Left hindlimb (tissue), 1 donor: ENCODE measurements at regions not wholly inside any gene's neighbourhood (a gene's known extent, or its start where the extent isn't known, plus 50 kb on each side); places are given as distances from the start of the nearest gene placed in this dataset.

Experiments
- DNase-seq: peaks from one replicate; pipeline ENCODE4 v3.0.0-alpha.2; 2018

DNA sequence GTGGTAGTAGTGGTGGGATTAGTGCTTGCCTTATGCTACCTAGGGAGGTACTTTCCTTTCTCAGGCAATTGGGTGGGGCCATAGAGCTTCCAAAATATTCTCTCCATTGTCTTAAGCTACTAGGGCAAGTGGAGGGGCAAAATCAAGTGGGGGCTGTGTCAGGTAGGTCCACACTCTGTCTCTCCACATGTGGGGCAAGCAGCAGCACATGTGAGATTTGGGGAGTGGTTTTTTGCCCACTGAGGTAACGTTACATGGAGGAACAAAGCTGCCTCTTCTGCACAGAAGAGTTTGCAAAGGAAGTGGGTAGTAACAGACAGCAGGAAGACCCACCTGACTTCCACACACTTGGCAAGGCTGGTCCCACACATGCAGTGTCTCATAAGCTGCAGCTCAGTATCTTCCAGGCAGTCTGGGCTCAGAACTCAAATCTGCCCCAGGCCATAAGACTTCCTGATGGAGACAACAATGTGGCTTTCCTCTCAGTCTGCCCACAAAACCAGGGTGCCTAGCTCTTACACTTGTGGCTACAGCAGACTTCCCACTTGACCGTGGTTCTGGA is 1581.5 kb upstream of the PCDH20 start:
- DNase-seq, result peak; percentile 44

DNA sequence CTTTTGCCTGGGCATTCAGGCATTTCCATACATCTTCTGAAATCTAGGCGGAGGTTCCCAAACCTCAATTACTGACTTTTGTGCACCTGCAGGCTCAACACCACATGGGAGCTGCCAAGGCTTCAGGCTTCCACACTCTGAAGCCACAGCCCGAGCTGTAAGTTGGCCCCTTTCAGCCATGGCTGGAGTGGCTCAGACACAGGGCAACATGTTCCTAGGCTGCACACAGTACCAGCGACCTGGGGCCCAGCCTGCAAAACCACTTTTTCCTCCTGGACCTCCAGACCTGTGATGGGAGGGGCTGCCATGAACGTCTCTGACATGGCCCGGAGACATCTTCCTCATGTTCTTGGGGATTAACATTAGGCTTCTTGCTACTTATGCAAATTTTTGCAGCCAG is 1558.2 kb upstream of the PCDH20 start:
- DNase-seq, result no peak

GRCh38 chr13:62964522-62964921 is 1548.9 kb upstream of the PCDH20 start:
- no peak for DNase-seq

GRCh38 chr13:62960723-62961122 is 1545.1 kb upstream of the PCDH20 start:
- DNase-seq, result no peak

- no peak for DNase-seq
Measured at GRCh38 chr13:62933809-62934208, 1518.2 kb upstream of the PCDH20 start.

DNA sequence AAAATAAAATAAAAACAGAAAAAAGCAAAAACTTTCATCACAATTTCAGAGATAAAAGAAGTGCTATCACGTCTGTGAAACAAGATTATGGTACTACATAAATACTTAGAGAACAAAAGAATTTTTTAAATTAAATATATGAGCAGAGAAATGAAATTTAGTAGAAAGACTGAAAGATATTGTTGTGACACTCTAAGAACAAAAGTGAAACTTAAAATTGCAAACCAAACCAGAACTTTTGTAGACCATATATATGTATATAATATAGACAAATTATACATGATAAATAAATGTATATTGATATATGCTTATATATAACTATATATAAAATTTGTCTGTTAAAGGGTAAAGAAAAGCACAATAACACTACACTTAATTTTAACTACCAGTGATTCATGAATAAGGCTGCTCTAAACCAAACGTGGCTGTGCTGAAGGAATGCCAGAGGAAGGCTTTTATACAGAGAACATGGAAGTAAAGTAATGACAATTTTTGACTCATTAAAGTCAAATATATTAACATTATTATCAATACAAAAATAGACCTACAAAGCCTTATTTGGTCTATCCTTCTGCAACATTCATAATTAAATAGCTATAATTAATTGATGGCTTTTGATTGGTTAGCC is 1516.7 kb upstream of the PCDH20 start:
- no peak for DNase-seq

DNA sequence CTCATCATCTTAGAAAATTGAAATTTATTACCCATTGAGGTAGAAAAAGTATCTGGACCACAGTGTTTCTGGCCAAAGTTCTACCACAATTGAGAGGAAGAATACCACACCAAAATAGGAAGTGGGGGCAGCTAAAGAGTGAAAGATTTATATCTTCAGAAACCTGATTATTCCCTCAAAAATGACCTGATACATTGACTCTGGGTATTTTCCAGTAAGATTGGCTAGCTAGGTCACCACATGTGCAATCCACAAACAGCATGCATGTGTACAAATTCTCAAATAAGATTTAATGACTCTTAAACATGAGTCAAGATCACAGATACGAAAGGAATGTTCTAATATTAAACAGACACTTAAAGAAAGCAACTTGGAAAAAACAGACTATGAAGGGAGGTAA is 1516.2 kb upstream of the PCDH20 start:
- no peak for DNase-seq

GRCh38 chr13:62924395-62924794 is 1508.7 kb upstream of the PCDH20 start:
- no peak for DNase-seq

- DNase-seq, result no peak
Measured at GRCh38 chr13:62920159-62920558, 1504.5 kb upstream of the PCDH20 start.

DNA sequence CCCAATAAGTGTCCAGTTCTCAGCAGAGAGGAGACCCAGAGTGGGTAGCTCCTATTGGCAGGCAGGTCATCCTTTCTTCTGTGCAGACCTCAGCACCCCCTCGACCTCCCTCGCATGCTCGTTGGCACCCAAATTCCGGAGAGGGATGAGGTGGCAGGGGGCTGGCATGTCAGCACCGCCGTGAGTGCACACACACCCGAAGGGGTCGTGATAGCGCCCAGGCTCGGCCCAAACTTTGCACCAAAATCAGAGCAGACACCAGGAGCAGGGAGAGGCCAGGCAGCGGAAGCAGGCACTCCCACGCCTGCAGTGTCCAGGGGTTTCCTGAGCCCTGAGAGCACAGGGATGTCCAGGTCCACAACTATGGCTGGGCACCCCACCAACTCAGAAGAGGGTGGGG is 1503.8 kb upstream of the PCDH20 start:
- DNase-seq, result no peak

- DNase-seq, result no peak
Measured at GRCh38 chr13:62910541-62911060, 1495.0 kb upstream of the PCDH20 start.

GRCh38 chr13:62908321-62908720 is 1492.7 kb upstream of the PCDH20 start:
- no peak for DNase-seq

DNA sequence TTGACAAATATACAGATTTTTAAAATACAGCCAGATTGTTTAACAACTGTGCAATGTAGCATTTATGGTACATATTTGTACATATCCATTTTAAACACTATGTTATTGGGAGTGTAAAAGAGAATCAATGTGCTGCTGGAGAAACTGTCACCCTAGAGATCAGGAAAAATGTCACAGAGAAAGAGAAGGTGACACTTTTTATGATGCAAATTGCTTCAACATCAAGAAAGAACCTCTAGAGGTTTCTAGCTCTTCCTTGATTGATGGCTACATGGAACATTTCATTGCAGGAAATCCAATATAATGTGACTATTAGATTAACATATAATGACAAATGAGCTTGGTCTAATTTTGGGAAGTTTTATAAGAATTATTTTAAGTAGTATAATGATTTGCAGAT is 1491.2 kb upstream of the PCDH20 start:
- no peak for DNase-seq

GRCh38 chr13:62906469-62906868 is 1490.8 kb upstream of the PCDH20 start:
- no peak for DNase-seq

DNA sequence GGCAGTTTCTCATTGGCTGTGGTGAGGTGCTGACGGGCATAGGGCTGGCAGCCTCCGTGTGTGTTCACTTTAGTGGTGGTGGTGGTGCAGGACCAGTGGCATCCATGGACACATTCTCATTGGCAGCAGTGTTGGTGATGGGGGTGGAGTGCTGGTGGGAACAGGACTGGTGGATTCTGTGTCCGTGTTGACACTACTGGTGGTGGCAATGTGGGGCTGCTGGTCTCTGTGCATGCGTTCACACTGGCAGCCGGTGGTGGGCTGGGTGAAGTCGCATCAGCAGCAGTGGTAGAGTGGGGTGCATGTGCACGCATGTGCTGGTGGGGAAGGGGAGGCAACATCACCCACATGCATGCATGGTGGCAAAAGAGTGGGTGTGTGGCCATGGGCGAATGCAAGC is 1471.4 kb upstream of the PCDH20 start:
- DNase-seq, result no peak

DNA sequence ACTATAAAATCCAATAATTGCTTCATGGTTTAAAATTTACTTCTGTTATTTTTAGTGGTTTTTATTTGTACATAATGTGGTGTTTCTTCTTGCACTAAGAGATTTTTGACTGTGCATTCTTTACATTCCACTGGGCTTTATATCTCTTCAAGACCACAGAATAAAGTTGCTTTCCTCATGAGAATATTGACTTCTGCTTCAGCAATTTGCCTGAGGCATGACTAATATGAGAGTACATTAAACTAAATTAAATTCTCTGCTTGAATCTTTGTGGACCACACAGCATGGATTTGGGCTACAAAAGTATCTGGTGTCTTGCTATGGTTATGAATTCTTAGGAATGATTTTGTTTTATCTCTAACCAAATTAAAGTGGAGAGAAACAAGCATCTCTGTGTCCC is 1463.4 kb upstream of the PCDH20 start:
- no peak for DNase-seq

DNA sequence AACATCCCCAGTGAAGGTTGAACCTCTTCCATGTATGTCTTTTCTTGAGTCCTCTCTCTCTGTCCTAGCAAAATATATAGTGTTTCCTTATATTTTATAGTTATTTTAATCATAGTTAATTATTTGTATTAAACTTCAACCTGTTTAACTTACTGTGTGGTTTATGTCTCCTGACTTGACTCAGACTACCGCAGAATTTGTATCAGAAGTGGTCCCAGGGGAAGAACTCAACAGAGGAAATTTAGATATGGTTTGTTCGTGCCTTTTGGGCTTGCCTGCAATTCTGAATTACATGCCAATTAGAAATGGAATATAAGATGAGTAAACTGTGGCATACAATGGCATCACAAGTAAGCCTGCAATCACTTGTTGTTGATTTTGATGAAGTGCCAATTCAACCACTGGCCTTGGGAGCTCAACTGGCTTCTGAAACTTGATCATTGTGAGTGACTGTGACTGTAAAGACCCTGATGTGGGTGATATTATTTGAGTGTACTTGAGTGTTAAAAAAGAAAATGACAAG is 1459.5 kb upstream of the PCDH20 start:
- DNase-seq, result no peak

- no peak for DNase-seq
Measured at GRCh38 chr13:62850331-62850730, 1434.7 kb upstream of the PCDH20 start.

GRCh38 chr13:62847520-62847919 is 1431.9 kb upstream of the PCDH20 start:
- no peak for DNase-seq

- no peak for DNase-seq
Measured at GRCh38 chr13:62846302-62846701, 1430.7 kb upstream of the PCDH20 start.

DNA sequence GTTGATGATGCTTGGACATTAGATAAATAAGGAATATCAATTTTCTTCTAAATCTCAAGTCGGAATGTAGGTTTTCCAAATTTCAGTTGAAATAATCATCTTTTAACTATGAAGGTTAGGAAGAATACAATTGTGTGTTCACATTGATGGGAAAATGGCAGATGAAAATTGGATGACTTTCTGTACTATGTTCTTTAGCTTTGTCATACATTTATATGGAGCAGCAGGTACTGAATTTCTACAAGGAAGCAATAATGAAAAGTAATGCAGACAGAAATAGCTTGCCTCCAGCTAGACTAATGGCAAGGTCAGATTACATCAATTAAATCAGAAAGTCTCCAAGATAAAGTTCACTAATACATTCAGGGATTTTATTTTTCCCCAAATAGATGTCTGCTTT is 1423.7 kb upstream of the PCDH20 start:
- no peak for DNase-seq

DNA sequence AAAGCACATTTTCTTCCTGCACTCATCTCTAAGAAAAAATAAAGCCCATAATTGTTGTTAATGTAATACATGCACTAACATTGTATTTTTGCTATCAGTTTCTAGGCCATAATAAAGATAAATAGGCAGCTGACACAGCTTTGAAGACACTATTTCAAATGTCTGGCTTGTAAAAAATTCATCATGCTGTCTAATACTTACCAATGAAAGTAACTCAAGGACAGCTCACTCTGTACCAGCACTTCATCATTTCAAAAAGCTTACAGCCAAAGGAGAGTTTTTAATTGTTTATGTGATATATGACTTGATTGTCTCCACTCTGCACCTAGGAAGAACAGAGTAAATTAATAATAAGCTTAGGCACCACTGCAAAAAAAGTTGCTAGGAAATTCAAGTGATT is 1423.3 kb upstream of the PCDH20 start:
- no peak for DNase-seq

DNA sequence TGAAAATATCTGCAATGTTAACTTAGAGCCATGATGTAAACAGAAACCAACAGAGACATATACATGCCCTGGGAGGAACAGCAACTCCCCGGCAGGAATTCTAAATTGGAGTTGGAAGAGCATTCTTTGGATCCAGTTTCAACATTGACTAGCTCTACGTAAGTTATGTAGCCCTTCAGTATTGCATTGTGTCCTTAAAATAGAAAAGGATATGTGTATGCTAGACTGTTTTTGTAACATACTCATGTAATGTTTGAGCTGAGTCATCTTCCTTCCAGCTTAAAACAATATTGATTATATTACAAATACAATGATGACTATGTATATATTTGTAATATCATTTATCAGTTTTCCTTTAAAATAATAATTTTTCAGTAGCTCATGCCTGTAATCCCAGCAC is 1422.2 kb upstream of the PCDH20 start:
- no peak for DNase-seq

DNA sequence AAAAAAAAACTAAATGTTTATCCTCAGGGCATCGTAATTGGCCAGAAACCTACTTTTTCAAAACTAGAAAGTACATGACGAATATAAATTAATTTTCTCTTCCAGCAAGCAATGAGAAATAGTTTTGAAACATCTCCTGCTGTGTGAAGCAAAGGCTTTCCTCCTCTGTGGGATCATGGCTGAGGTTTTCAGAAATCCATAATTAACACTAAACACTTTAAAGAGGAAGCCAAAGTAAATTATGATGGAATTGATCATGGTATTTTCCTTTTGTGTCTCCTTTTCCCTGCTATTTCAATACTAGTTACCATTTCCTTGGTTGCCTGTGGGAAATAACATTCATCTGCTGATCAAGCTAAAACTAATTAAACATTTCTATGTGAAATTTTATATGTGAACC is 1413.8 kb upstream of the PCDH20 start:
- DNase-seq, result no peak

GRCh38 chr13:62799931-62800436 is 1384.3 kb upstream of the PCDH20 start:
- DNase-seq, result no peak
